ENCODE measurements at regions not wholly inside any gene's neighbourhood (a gene's known extent, or its start where the extent isn't known, plus 50 kb on each side); places are given as distances from the start of the nearest gene placed in this dataset.
A peak's percentile ranks its signal among the peaks of the same experiment; 100 is the strongest.

GRCh38 chr3:112746675-112747280 lies 99.9 kb downstream of the CD200R1L start:
- Histone ChIP-seq H3K36me3 (no peaks in the 10 kb centered on the region), H3K9me3 (ENCODE audit: low read depth) (no peaks in the 10 kb centered on the region), H3K27me3 (no peaks in the 10 kb centered on the region), H3K27ac (no peak overlapping the region), H3K4me3 (no peak overlapping the region), H3K4me1 (ENCODE audit: low read depth) (no peaks in the 10 kb centered on the region)
- TF ChIP-seq CTCF (IDR thresholded peaks at IDR 0.05; ENCODE audit: low read depth, low read length), result no peak
- DNase-seq (ENCODE audit: low read depth in 1 of 2, low spot score in 1 of 2), result peak in 1 of 2 donors; percentile 92

- no peaks in the 10 kb centered on the region for H3K27me3 ChIP-seq
- no peak for TF ChIP-seq CTCF (IDR thresholded peaks at IDR 0.05; ENCODE audit: low read depth, low read length)
Observed at GRCh38 chr3:112745567-112746248, 101.0 kb downstream of the CD200R1L start.

GRCh38 chr3:112744825-112745566 lies 101.7 kb downstream of the CD200R1L start:
- no peak for TF ChIP-seq CTCF (IDR thresholded peaks at IDR 0.05; ENCODE audit: low read depth, low read length)
- Histone ChIP-seq H3K9me3 (ENCODE audit: low read depth) (no peaks in the 10 kb centered on the region), H3K27me3 (no peaks in the 10 kb centered on the region), H3K27ac (no peak overlapping the region), H3K4me1 (ENCODE audit: low read depth) (no peaks in the 10 kb centered on the region), H3K4me3 (no peak overlapping the region), H3K36me3 (no peaks in the 10 kb centered on the region)
- peak in 1 of 2 donors; percentile 69 for DNase-seq (ENCODE audit: low read depth in 1 of 2, low spot score in 1 of 2)

More at GRCh38 chr3:112745567-112746248, 101.0 kb downstream of the CD200R1L start:
- Histone ChIP-seq H3K4me3 (no peak overlapping the region), H3K9me3 (ENCODE audit: low read depth) (no peaks in the 10 kb centered on the region), H3K36me3 (no peaks in the 10 kb centered on the region), H3K4me1 (ENCODE audit: low read depth) (no peaks in the 10 kb centered on the region), H3K27ac (no peak overlapping the region)
- DNase-seq (ENCODE audit: low read depth in 1 of 2, low spot score in 1 of 2), result no peak

GRCh38 chr3:112744106-112744505 lies 102.6 kb downstream of the CD200R1L start:
- H3K4me3 ChIP-seq, result no peak overlapping the region
- no peaks in the 10 kb centered on the region for H3K27me3 ChIP-seq
- H3K36me3 ChIP-seq, result no peaks in the 10 kb centered on the region
- H3K4me1 ChIP-seq (ENCODE audit: low read depth), result peaks cover 7% of the 10 kb centered on the region
- peak in 1 of 2 donors; percentile 66 for DNase-seq (ENCODE audit: low read depth in 1 of 2, low spot score in 1 of 2)
- H3K27ac ChIP-seq, result no peak overlapping the region
- no peaks in the 10 kb centered on the region for H3K9me3 ChIP-seq (ENCODE audit: low read depth)
- no peak for TF ChIP-seq CTCF (IDR thresholded peaks at IDR 0.05; ENCODE audit: low read depth, low read length)

- no peak for DNase-seq (ENCODE audit: low read depth in 1 of 2, low spot score in 1 of 2)
- Histone ChIP-seq H3K4me3 (no peak overlapping the region), H3K36me3 (no peaks in the 10 kb centered on the region), H3K9me3 (ENCODE audit: low read depth) (no peaks in the 10 kb centered on the region), H3K27me3 (no peaks in the 10 kb centered on the region), H3K27ac (no peak overlapping the region), H3K4me1 (ENCODE audit: low read depth) (peaks cover 8% of the 10 kb centered on the region)
- no peak for TF ChIP-seq CTCF (IDR thresholded peaks at IDR 0.05; ENCODE audit: low read depth, low read length)
Observed at GRCh38 chr3:112742934-112743333, 102.0 kb upstream of the CCDC80 start.

Data from cardiac muscle cell (in vitro differentiated cells and primary cell).